HG02840 (cell line): ENCODE measurements at regions not wholly inside any gene's neighbourhood (a gene's known extent, or its start where the extent isn't known, plus 50 kb on each side); places are given as distances from the start of the nearest gene placed in this dataset.
"Not testable (repeated sequence)": the region's sequence is repeated elsewhere in the genome, so short reads cannot be mapped to it uniquely, and the experiment has no call there.

Source experiments
- ATAC-seq: cut with Tn5 transposase; IDR thresholded peaks from one replicate; pipeline ENCODE4 v1.9.1; 2021; ENCODE audit warnings: mild to moderate bottlenecking, moderate library complexity, moderate number of reproducible peaks; ENCODE audit not compliant: unreplicated experiment, low FRiP score

DNA sequence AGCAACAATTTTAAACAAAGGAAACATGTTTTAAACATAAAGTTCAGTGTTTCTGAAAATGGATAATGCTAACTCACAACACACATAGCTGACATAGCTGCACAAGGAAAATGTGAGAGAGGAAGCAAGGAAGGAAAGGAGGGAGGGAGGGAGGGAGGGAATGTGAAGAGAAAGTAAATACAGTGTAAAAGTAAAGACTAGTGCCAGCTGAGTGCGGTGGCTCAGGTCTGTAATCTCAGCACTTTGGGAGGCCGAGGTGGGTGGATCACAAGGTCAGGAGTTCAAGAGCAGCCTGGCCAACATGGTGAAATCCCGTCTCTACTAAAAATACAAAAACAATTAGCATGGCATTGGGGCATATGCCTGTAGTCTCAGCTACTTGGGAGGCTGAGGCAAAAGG lies 373.7 kb upstream of the CXADR start:
- not testable (repeated sequence) for ATAC-seq

DNA sequence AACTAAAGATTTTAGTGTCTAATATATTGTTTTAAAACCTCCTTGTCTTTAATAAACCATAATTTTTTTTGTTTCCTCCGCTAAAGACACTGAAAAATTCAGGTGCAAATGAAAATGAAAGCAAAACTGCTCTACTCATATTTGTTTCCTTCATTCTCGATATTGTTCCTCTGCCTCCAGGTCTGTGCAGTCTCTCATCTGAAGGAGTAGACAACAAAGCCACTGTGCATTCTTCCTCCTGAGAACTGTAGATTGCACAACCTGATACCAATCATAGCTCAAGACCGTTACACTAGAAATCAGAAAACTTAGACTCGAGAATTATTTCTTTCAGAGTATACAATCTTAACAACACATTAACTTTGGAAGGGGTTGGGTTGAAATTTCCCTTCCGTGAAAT lies 373.1 kb upstream of the CXADR start:
- ATAC-seq = no peak

DNA sequence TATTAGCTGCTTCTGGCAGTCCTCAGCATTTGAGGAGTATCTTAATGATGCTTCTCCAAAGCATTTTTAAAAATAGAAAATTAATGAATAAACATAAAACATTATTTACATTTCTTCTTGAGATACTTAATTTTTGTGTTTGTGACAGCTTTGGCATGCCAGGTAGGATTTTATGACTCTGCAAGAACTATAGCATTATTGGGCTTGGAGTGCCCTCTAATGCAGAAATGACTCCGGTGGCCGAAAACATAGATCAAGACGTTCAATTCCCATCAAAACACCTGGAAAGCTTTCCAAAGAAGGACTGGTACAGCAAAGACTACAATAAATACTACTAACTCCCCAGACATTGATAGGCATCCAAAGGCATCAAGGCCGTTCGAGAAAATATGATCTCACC lies 366.4 kb upstream of the CXADR start:
- ATAC-seq = no peak

DNA sequence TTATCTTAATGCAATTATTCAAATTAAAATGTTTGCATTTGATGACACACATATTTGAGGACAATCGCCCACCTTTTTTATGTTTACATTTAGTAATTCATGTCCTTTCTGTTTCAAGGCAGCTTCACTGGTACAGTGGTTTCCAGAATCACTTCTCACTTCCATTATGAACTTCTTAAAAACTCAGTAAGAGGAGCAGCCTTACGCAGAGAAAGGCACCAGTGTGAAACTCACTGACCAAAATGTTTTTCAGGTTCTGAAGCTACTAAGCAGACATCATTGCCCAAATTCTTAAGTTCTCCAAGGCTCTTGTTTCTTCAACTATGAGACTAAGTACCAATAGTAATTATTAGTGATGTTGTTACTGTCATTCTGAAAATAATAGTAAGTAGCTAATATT lies 353.1 kb upstream of the CXADR start:
- no peak for ATAC-seq

GRCh38 chr21:17185674-17186073 lies 327.2 kb upstream of the CXADR start:
- ATAC-seq = no peak

DNA sequence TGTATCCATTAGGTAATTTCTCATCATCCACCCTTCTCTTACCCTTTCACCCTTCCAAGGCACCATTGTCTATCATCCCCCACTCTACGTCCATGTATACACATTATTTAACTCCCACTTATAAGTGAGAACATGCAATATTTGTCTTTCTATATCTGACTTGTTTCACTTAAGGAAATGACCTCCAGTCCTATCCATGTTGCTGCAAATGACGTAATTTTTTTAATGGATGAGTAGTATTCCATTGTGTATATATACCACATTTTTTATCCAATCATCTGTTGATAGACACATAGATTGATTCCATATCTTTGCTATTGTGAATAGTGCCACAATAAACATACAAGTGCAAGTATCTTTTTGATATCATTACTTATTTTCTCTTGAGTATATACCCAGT lies 322.9 kb upstream of the CXADR start:
- no peak for ATAC-seq

- ATAC-seq = no peak
Observed at GRCh38 chr21:17191346-17191993, 321.4 kb upstream of the CXADR start.

DNA sequence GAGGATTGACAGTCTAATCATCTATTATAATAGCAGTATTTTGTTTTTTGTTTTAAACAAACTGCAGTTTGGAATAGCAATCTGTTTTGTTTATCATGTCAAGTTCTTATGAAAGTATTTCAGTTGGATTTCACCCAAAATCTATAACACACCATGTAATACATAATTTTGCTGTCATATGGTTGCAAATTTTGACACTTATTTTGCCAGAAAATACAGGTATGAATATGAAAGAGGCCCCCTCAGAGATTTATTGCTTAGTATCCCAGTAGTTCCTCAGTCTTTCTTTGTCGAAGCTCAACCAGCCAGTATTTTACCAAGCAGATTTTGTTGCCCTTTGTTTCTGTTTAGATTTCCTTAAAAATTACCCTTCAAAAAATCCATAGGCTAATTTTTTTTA lies 317.5 kb upstream of the CXADR start:
- no peak for ATAC-seq

GRCh38 chr21:17195976-17196375 lies 316.9 kb upstream of the CXADR start:
- no peak for ATAC-seq

DNA sequence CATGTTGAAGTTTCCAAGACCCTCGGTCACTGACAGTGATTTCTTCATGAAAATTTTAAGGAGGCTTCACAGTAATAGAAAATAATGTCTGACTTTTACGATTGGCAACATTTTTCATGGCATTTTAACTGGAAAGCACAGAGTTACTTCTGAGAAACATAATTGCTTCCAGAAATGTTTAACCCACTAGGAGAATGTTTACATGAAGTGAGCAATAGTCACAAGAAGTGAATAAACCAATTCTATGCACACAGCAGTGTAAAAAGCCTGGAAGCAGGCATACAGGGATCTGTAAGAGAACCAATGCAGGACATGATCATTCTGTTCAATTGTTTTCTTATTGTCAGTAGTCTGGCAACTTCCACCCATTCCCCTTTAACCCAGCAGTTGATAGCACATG lies 316.2 kb upstream of the CXADR start:
- ATAC-seq = no peak

DNA sequence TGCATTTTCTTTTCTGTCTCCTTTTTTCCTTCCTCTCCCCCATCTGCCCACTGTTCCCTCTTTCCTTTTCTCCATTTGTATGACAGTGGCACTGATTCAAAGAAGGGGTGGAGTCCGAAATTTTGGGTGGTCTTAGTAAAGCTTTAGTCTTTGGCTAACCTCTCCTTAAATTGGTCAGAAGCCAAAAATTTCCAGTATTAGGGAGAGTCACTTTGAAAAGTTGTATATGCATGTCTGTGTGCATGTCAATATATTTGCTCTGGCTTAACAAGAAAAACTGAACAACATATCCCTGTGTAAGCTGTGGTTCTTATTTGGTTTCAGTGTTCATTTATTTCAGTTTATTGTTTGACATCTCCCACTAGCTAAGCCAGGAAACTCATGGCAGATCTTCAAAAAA lies 314.8 kb upstream of the CXADR start:
- ATAC-seq = no peak

- ATAC-seq = no peak
Observed at GRCh38 chr21:17200250-17200649, 312.6 kb upstream of the CXADR start.

DNA sequence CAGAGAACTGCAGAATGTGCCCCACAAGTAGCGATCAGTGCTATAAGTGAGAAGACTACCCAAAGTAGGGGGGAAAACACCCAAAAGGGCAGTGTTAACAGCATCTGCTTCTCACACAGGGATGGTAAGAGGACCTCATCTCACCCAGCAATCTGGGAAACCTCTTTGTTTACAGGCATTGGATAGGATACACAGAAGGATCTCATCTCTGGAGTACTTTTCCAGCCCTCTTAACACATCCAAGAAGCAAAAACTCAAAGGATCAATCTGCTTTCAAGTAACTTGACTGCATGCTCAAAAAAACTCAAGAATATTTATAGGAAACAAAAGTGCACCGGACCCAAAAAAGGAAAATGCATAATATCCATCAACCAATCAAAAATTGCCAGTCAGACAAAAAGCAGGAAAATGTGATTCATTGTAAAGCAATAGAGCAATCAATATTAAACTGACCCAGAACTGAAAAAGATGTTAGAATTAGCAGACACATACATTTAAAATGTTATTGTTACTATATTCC lies 311.0 kb upstream of the CXADR start:
- no peak for ATAC-seq

GRCh38 chr21:17214801-17215200 lies 298.0 kb upstream of the CXADR start:
- ATAC-seq = no peak

GRCh38 chr21:17219050-17219449 lies 293.8 kb upstream of the CXADR start:
- not testable (repeated sequence) for ATAC-seq

DNA sequence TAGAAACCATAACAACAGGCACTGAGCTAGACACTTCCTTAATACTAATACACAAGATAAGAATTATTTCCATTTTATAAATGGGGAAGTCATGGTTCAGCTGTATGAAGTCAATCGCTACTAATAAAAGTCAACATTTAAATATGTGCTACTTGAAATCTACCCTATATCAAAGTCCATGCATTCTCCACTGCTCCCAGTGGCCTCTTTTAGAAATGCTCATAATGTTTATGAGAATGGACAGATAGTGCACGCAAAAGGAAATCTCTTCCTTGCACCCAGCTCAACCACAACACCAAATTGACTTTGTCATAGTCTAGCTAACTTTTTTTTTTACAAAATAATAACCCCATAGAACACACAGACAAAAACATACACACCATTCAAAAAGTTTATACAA lies 281.7 kb upstream of the CXADR start:
- no peak for ATAC-seq

- no peak for ATAC-seq
Observed at GRCh38 chr21:17231771-17232170, 281.1 kb upstream of the CXADR start.

- ATAC-seq = no peak
Observed at GRCh38 chr21:17238468-17238867, 274.4 kb upstream of the CXADR start.

DNA sequence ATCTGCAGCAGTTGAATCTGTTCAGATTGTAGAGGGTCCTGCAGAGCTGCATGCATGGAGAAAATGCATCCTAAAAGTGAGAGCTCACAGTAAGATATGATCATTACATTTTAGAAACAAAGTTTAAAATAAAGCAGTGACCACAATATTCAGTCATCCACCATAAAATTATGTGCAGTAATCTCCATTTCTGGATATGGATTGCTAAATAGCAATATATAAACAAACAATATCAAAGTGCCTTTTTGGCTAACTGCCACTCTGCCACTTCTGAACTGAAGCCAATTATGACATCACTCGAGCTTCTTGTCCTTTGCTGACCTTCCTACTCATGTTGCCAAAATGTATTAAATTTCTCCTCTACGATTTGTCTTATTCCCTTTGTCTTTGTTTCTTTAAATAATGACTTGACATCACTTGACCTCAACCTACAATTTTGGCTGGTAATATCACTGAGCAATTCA lies 262.0 kb upstream of the CXADR start:
- ATAC-seq = no peak

- ATAC-seq = no peak
Observed at GRCh38 chr21:17257784-17258183, 255.1 kb upstream of the CXADR start.

DNA sequence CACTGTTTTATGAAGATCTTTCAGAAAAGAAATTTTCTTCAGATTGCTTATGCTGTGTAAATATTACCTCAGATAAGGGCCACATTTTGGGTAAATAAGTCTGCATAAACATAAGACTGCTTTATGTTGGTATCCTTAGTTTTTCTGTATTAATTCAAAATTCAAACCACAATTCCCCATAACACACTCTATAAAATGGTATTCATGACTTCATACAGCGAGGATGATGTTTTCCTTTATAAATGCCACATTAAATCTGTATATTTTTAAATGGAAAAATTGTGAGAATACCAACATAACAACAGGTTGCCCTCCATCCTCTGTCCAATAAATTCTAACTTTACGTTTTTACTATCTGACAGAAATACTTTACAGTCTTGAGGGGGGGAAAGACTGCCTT lies 248.7 kb upstream of the CXADR start:
- ATAC-seq = no peak

- ATAC-seq = no peak
Observed at GRCh38 chr21:17269760-17270159, 243.1 kb upstream of the CXADR start.

- no peak for ATAC-seq
Observed at GRCh38 chr21:17270229-17270628, 242.6 kb upstream of the CXADR start.
